HG03196 (cell line): ENCODE measurements at regions not wholly inside any gene's neighbourhood (a gene's known extent, or its start where the extent isn't known, plus 50 kb on each side); places are given as distances from the start of the nearest gene placed in this dataset.

Source experiments
- ATAC-seq: cut with Tn5 transposase; IDR thresholded peaks from one replicate; pipeline ENCODE4 v1.9.1; 2021; ENCODE audit not compliant: unreplicated experiment

- no peak for ATAC-seq
Measured at GRCh38 chr10:128605180-128605579, 479.0 kb upstream of the MKI67 start.

DNA sequence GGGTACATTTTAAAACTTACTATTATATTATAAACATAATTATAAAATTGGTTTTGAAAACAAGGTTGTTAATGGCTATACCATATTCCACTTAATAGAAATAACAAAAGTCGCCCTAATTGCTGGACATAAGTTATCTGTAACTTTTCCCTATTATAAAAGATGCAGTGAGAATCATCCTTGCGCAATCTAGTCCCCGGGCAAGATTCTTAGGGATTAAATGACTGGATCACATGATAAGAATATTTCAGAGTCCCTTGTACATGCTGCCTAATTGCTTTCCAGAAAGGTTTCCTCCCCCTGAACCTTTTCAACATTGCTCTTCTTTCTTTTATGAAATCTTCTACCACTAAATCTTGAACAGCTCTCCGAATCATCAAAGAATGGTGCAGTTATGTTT is 479.8 kb upstream of the MKI67 start:
- ATAC-seq = no peak

GRCh38 chr10:128608791-128609190 is 482.6 kb upstream of the MKI67 start:
- no peak for ATAC-seq

- ATAC-seq = no peak
Measured at GRCh38 chr10:128609460-128609859, 483.2 kb upstream of the MKI67 start.

DNA sequence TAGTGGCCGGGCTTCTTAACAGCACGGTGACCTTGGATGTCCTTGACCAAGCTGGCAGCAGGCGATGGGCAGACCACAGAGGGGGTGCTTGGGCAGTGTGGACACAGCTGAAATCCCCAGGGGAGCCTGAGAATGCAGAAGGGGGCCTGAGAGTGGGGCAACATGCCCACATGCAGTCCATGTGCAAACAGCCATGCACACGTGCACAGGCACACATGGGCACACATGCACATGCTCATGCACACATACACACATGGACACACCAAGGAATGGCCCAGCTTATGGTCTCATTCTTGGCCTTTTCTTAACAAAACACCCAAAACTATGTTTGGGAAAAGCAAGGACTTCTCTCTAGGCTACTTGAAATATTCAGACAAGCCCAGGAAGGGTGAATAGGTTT is 483.9 kb upstream of the MKI67 start:
- ATAC-seq = no peak

GRCh38 chr10:128612195-128612594 is 486.0 kb upstream of the MKI67 start:
- no peak for ATAC-seq

GRCh38 chr10:128612631-128613030 is 486.4 kb upstream of the MKI67 start:
- no peak for ATAC-seq

- no peak for ATAC-seq
Measured at GRCh38 chr10:128614016-128614605, 487.9 kb upstream of the MKI67 start.

- no peak for ATAC-seq
Measured at GRCh38 chr10:128614802-128615553, 488.8 kb upstream of the MKI67 start.

DNA sequence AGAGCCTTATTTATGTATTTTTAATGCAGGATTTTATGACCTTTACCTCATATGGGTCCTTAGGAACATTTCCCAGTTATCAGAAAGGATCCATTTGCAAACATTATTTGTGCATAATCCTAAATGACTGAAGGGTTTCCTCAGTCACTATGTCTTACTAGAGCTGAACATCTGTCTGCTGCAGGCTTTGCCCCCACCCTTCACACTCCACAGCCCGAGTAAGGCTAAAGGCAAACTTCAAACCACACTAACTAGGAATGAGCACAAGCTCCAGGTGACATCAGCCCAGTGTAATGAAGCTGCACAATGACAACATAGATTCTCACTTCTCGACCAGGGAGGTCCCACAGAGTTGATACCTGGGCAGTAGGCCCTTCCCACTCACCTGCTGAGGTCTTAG is 491.3 kb upstream of the MKI67 start:
- no peak for ATAC-seq

DNA sequence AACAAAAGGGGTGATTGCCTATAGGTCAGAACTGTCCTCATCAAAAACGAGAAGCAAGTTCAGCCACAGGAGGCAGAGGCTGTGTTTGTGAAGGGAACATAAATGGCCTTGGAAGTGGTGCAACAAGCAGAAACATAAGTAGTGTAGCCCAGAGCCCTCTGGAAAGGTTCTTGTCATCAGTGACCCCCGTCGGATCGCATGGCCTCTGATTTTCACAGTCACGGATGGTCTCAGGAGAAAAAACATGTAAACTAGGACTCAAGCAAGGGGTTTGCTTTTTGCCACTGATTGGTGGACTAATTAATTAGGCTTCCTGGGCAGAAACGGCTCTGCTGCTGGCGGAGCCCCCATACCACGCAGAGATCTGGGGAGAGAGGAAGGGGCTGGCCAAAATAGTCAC is 496.5 kb upstream of the MKI67 start:
- no peak for ATAC-seq

- no peak for ATAC-seq
Measured at GRCh38 chr10:128623776-128624175, 497.6 kb upstream of the MKI67 start.

DNA sequence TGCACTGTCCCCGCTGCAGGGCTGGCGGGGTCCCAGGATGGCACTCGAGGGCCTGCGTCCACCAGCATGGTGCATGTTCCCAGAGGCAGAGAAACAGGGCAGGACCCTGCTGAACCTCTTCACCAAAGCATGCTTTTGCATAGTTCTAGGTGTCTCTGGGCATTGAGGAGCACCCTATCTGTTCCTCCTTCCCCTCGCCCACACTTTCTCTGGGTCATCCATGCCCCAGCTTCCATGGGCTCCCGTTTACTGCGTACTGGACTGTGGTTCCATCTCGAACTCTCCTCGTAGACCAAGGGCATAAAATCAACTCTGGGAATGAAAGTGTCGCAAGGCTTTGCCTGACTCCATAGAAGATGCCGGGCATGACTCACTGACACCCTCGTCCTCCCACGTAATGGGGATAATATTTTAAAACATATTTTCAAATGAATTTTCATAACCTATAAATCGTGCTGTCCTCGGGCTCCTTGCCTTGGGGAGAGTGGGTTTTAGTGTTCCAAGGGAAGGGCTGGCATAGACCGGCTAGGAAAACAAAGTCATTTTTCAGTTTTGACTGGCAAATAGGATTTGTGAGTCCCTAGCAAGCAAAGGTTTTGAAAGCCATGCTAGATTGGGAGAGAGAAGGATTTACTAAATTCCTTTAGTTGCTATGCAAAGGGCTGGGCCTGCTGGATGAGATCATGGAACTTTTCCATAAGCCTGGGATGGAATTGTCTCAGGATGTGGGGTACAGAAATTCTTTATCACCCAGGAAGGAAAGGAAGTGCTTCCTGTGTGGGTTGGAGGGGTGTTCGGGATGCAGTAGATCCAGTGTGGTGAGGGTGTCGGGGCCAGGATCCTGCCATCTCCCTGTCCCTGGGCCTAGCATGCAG is 498.7 kb upstream of the MKI67 start:
- no peak for ATAC-seq

GRCh38 chr10:128625926-128626325 is 499.7 kb upstream of the MKI67 start:
- no peak for ATAC-seq

GRCh38 chr10:128626397-128627000 is 500.3 kb upstream of the MKI67 start:
- ATAC-seq = no peak

DNA sequence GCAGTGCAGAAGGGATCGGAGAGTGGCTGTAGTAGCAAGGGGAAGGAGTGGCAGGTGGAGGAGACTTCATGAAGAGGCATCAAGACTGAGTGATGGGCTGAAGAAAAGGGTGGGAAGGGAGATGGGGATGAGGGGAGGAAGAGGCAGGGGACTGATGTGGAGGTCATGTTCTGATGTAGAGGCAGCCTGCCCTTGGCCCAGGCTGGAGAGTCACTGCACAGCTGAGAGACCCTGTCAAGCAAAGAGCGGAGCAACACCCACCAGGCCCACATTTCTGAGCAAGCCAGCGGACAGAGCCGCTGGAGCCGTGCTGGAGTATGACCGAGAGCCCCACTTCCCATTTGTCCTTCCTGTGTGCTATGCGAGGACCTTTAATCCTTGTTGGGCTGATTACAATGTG is 501.6 kb upstream of the MKI67 start:
- no peak for ATAC-seq

DNA sequence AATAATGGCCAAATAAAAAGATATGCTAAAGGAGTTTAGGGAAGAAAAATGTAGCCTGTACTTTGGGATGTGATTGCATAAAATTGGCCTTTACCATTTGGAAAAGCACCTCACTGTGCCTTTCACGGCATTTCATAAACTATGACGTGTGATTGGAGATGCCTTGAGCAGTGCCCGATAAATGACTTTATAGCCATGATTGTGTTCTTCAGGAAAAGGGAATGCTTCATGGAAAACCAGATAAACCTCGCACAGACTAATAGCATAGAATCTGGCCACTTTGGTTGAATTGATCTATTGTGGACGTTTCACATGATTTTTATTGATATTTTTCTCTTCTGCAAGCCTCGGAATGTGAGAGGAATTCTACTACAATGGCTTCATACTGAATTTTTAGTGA is 502.0 kb upstream of the MKI67 start:
- ATAC-seq = no peak

DNA sequence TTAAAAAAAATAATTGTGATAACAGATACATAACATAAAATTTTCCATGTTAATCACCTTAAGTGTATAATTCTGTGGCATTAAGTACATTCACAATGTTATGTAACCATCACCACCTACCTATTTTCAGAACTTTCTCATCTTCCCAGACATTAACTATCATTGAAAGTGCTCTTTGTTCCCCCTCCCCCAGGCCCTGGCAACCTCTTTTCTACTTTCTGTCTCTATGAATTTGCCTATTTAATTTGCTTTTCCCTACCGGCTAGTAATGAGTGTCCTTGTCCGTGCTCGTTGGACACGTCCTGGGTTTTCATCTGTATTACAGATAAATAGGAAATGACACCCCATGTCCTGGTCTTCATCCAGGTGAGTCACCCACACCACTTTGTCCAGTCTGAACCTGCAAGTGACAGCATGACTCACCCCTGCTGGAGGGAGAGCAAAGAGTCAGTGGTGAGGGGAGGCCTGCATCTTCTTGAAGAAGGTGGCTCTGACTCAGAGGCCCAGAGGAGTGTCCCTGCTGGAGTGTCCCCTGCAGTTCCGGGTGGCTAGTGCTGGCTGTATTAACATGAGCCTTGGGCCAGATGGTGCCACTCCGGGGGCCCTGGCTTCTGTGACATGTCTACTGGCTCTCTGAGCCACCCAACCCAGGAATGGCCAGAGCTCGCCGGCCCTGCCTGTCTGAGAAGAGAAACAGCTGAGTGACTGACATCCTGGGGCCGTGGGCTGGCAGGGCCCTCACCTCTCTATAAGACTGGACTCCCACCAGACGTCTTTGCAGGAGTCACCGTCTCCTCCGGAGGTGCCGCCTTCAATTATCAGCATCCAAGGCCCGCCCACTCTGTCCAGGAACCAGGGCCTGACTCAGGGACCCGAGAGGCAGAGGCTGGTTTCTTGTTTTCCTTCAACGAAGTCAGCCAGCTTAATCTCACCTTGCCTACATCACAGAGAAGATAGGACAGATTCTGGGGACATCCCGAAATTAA is 503.2 kb upstream of the MKI67 start:
- ATAC-seq = no peak

DNA sequence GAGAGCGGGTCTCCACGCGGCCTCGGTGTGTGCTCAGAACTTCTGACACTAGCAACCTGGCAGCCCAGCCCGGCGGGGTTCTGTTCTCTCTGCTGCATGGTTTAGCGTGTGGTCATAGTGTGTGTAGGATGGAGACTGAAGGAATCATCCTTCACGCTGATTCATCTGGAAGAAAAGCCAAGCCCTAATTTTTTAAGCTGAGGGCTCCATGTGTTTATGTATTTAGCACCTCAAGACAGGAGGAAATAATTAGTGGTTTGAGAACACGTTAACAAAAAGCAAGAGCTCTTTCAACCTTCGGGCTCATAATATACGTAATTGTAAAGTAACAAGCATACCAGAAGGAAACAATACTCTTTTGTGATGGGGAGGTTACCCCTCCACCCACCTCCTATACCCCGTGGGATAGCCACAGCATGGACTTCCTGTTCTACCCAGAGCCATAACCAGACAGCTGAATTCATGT is 504.6 kb upstream of the MKI67 start:
- ATAC-seq = no peak

DNA sequence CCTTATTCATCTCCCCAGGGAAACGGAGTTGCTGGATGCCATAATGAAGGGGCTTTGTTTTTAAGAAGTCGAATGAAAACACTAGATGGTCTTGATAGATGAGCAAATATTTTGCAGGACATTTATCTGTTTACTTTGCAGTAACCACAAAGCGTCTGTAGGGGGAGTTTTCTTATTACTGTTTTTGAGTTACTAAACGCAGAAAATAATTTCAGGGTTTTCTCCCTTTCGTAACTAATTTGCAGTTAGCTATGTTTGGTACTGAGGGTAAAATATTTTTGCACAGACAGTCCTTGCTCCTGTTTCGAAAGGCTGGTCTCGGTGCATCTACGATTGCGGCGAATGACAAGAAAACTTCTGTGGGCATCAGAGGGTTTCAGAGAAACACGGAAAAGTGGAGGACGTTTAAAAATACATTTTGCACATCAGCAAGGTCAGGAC is 505.6 kb upstream of the MKI67 start:
- ATAC-seq = no peak
